DMS53 (cell line): ENCODE measurements at regions not wholly inside any gene's neighbourhood (a gene's known extent, or its start where the extent isn't known, plus 50 kb on each side); places are given as distances from the start of the nearest gene placed in this dataset.

ENCODE experiments used
- DNase-seq: peaks from one replicate; lab custom pipeline; 2025; lab: John Stamatoyannopoulos, UW

GRCh38 chr22:25350551-25350971 lies 131.1 kb downstream of the CRYBB2 start:
- DNase-seq = no peak

GRCh38 chr22:25351631-25352293 lies 132.3 kb downstream of the CRYBB2 start:
- no peak for DNase-seq

GRCh38 chr22:25352294-25352680 lies 132.8 kb downstream of the CRYBB2 start:
- no peak for DNase-seq

GRCh38 chr22:25353516-25354445 lies 134.3 kb downstream of the CRYBB2 start:
- DNase-seq = no peak

GRCh38 chr22:25354456-25354855 lies 135.0 kb downstream of the CRYBB2 start:
- DNase-seq = no peak

GRCh38 chr22:25357132-25357455 lies 137.7 kb downstream of the CRYBB2 start:
- DNase-seq = no peak

- DNase-seq = no peak
Measured at GRCh38 chr22:25357606-25358420, 138.4 kb downstream of the CRYBB2 start.

- no peak for DNase-seq
Measured at GRCh38 chr22:25358421-25359170, 139.2 kb downstream of the CRYBB2 start.

- DNase-seq = no peak
Measured at GRCh38 chr22:25359601-25360261, 140.3 kb downstream of the CRYBB2 start.

- DNase-seq = no peak
Measured at GRCh38 chr22:25360411-25360810, 141.0 kb downstream of the CRYBB2 start.

- DNase-seq = no peak
Measured at GRCh38 chr22:25360891-25361645, 141.6 kb downstream of the CRYBB2 start.

GRCh38 chr22:25361899-25362214 lies 142.4 kb downstream of the CRYBB2 start:
- DNase-seq = no peak

- peak; percentile 42 for DNase-seq
Measured at GRCh38 chr22:25362215-25362882, 142.9 kb downstream of the CRYBB2 start.

GRCh38 chr22:25362883-25363240 lies 143.4 kb downstream of the CRYBB2 start:
- DNase-seq = no peak

GRCh38 chr22:25363474-25363873 lies 144.0 kb downstream of the CRYBB2 start:
- DNase-seq = no peak

GRCh38 chr22:25364281-25364680 lies 144.8 kb downstream of the CRYBB2 start:
- DNase-seq = no peak

- no peak for DNase-seq
Measured at GRCh38 chr22:25364736-25365241, 145.3 kb downstream of the CRYBB2 start.

- DNase-seq = no peak
Measured at GRCh38 chr22:25365491-25366261, 146.2 kb downstream of the CRYBB2 start.

- no peak for DNase-seq
Measured at GRCh38 chr22:25366408-25366807, 147.0 kb downstream of the CRYBB2 start.
